GM21723 (cell line): ENCODE measurements at regions not wholly inside any gene's neighbourhood (a gene's known extent, or its start where the extent isn't known, plus 50 kb on each side); places are given as distances from the start of the nearest gene placed in this dataset.
"Not testable (repeated sequence)": the region's sequence is repeated elsewhere in the genome, so short reads cannot be mapped to it uniquely, and the experiment has no call there.

Experiments
- ATAC-seq: cut with Tn5 transposase; IDR thresholded peaks from one replicate; pipeline ENCODE4 v1.9.1; 2021; ENCODE audit warnings: mild to moderate bottlenecking, moderate library complexity; ENCODE audit not compliant: unreplicated experiment

DNA sequence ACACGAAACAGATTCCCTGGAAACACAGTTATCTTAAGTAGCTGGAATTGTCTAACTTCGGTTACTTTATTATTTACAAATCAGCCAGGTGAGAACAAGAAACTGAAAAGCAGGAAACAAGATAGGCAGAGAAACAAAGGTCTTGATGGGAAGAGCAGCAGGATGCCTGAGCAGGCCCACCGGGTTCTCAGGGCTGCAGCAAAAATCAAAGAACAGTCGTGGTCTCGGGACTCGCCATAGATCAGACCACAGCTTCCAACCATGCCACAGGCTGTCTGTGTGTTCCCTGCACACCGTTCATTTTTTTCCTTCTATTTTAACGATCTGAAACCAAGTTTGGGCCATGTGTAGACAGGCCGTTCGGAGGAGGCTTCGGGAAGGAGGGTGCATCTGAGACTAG, 62.7 kb upstream of the SOX11 start:
- ATAC-seq: not testable (repeated sequence)

GRCh38 chr2:5637051-5637450, 55.1 kb upstream of the SOX11 start:
- not testable (repeated sequence) for ATAC-seq
